GM12865 (cell line): ENCODE measurements at regions not wholly inside any gene's neighbourhood (a gene's known extent, or its start where the extent isn't known, plus 50 kb on each side); places are given as distances from the start of the nearest gene placed in this dataset.

Experiments used
- DNase-seq: peaks from one replicate; pipeline ENCODE4 v3.0.0; 2010; ENCODE audit warnings: low read depth
- H3K4me3 ChIP-seq: 2 replicates; pipeline ENCODE4 v1.5.1; 2011; ENCODE audit warnings: mild to moderate bottlenecking, low read depth, low read length, control low read depth
- CTCF ChIP-seq: IDR thresholded peaks from 2 replicates; pipeline ENCODE4 v1.5.1; 2011; ENCODE audit warnings: low read length, control low read depth, low read depth, inconsistent platforms; ENCODE audit not compliant: insufficient read depth; ENCODE audit errors: missing control alignments

- no peak overlapping the region for H3K4me3 ChIP-seq
- no peak for TF ChIP-seq CTCF
- DNase-seq, result no peak
Observed at GRCh38 chr7:117960351-117960750, 87.1 kb upstream of the CTTNBP2 start.

- TF ChIP-seq CTCF, result no peak
- no peak for DNase-seq
- no peak overlapping the region for H3K4me3 ChIP-seq
Observed at GRCh38 chr7:117961235-117961634, 88.0 kb upstream of the CTTNBP2 start.

GRCh38 chr7:117962366-117962994 is 89.2 kb upstream of the CTTNBP2 start:
- DNase-seq, result no peak
- no peak for TF ChIP-seq CTCF

GRCh38 chr7:117963264-117964197 is 90.3 kb upstream of the CTTNBP2 start:
- H3K4me3 ChIP-seq, result no peak overlapping the region
- DNase-seq, result no peak
- no peak for TF ChIP-seq CTCF

More at GRCh38 chr7:117962366-117962994, 89.2 kb upstream of the CTTNBP2 start:
- H3K4me3 ChIP-seq, result no peak overlapping the region

- no peak overlapping the region for H3K4me3 ChIP-seq
- no peak for DNase-seq
- no peak for TF ChIP-seq CTCF
Observed at GRCh38 chr7:117970801-117971200, 97.6 kb upstream of the CTTNBP2 start.

GRCh38 chr7:117971556-117972244 is 98.5 kb upstream of the CTTNBP2 start:
- TF ChIP-seq CTCF, result no peak
- no peak overlapping the region for H3K4me3 ChIP-seq
- DNase-seq, result no peak
